Stomach (tissue), 8 donors: ENCODE measurements at regions not wholly inside any gene's neighbourhood (a gene's known extent, or its start where the extent isn't known, plus 50 kb on each side); places are given as distances from the start of the nearest gene placed in this dataset.

Experiments used
- DNase-seq, 2 donors: peaks; one replicate each; pipeline versions ENCODE4 v3.0.0 to v3.0.0-alpha.2; 2013 to 2019
- H3K27ac ChIP-seq, 5 donors: fragments of 200-600 bp in 4 of 5; sonication (generic) in 4 of 5; one replicate each; pipeline ENCODE4 v1.5.1; 2013 to 2019; ENCODE audit warnings: mild to moderate bottlenecking in 1 of 5, moderate library complexity in 1 of 5
- H3K27me3 ChIP-seq, 3 donors: fragments of 200-600 bp; sonication (generic); one replicate each; pipeline ENCODE4 v1.5.1; 2017 to 2019; ENCODE audit warnings: mixed run types in 1 of 3
- H3K36me3 ChIP-seq, 4 donors: fragments of 200-600 bp; sonication (generic); 1 replicate in 3 of 4; 2 replicates in 1 of 4; pipeline ENCODE4 v1.5.1; 2016 to 2019
- H3K4me1 ChIP-seq, 4 donors: fragments of 200-600 bp; sonication (generic); one replicate each; pipeline ENCODE4 v1.5.1; 2016 to 2019
- H3K4me3 ChIP-seq, 4 donors: fragments of 200-600 bp; sonication (generic) in 3 of 4; one replicate each; pipeline ENCODE4 v1.5.1; 2016 to 2019; ENCODE audit warnings: mild to moderate bottlenecking in 1 of 4
- H3K9me3 ChIP-seq, 4 donors: fragments of 200-600 bp; sonication (generic); one replicate each; pipeline ENCODE4 v1.5.1; 2016 to 2019
- CTCF ChIP-seq, 7 experiments: fragments of 450-650 bp in 4 of 7; fragments of 200-600 bp in 3 of 7; sonication (generic) in 3 of 7; IDR thresholded peaks; one replicate each; pipeline ENCODE4 v1.5.1; 2016 to 2019; ENCODE audit warnings: antibody characterized with exemption in 7 of 7, control low read depth in 2 of 7, mild to moderate bottlenecking in 1 of 7
- EP300 ChIP-seq: sonication (generic); formaldehyde crosslinking; IDR thresholded peaks from one replicate; pipeline ENCODE4 v1.6.1; 2017; ENCODE audit warnings: antibody characterized with exemption
- POLR2A ChIP-seq, 4 donors: fragments of 450-650 bp; IDR thresholded peaks; one replicate each; pipeline ENCODE4 v1.6.1; 2016; ENCODE audit warnings: antibody characterized with exemption in 4 of 4, control low read depth in 2 of 4, mild to moderate bottlenecking in 1 of 4, moderate library complexity in 1 of 4
- POLR2AphosphoS5 ChIP-seq, 3 donors: sonication (generic); formaldehyde crosslinking; IDR thresholded peaks; one replicate each; pipeline ENCODE4 v1.6.1; 2016; ENCODE audit warnings: antibody characterized with exemption in 3 of 3
- WGBS, 5 donors: extraction: QIAGEN DNeasy Blood & Tissue Kit in 3 of 5; methylation state at CpG; one replicate each; pipeline versions ENCODE4 v1.1.5 to v1.1.7; 2013 to 2018; 5-methylcytosine and 5-hydroxymethylcytosine counted together
- intact Hi-C: fragments of 100-400 bp; cut with DNase I; formaldehyde crosslinking; loops from one replicate; pipeline ENCODE4 v1.15.1; 2023; ENCODE audit warnings: low total_unique reads
- donor health status: healthy with polysubstance abuse.
- donor health status: Bipolar disorder and iron deficiency.
- donor health status: healthy.

DNA sequence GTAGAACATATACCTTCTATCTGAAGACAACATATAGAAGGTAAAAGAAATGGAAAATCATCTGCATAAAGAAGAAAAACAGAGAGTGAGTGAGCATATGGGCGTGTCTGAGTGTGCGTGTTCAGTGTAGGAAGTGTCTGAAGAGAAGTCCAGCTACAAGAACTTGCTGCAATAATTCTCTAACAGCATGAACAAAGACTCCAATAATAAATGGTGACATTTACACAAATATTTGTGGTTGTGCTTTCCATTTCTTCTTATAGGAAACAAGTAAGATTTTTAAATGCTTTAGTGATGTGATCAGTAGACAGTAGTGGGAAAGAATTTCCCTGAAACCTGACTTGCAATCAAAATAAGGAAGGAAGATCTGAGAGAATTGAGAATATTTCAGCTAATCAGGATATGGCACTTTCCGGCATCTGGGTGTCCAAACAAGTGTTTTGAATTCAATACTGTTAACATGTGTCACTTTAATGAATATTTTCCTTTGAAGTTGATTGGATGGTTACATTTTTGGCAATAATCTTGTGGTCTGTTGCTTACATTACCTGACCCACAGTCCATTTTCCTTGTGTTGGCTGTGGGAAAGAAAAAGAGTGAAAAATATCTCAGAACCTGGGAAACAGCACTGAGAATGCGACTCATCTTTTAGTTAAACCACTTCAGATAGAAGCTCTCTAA, 154.0 kb downstream of the TGFB2 start:
- intact Hi-C loops: no loop called here
- H3K4me1 ChIP-seq: peaks cover 6 to 25% (median 17%) of the 10 kb centered on the region in 4 donors
- TF ChIP-seq EP300: no peak
- TF ChIP-seq CTCF (IDR thresholded peaks at IDR 0.05): no peak
- no peak for TF ChIP-seq POLR2A (IDR thresholded peaks at IDR 0.05)
- no peak for TF ChIP-seq POLR2AphosphoS5 (IDR thresholded peaks at IDR 0.05)
- H3K27ac ChIP-seq: peak overlapping the region in 4 of 5 donors; percentile 56 to 71 (median 67)
- no peaks in the 10 kb centered on the region for H3K36me3 ChIP-seq
- no peaks in the 10 kb centered on the region for H3K27me3 ChIP-seq
- H3K4me3 ChIP-seq: peak overlapping the region; percentile 18 to 33 (median 26)
- 23 to 36% (median 31%) methylated on average over 4 of the region's 4 CpGs for WGBS, 5 donors
- no peaks in the 10 kb centered on the region for H3K9me3 ChIP-seq
- DNase-seq: peak in 1 of 2 donors; percentile 38

- Histone ChIP-seq H3K4me3 (no peak overlapping the region), H3K27ac (peak overlapping the region in 3 of 5 donors; percentile 67 to 71 (median 67)), H3K36me3 (no peaks in the 10 kb centered on the region), H3K4me1 (peaks cover 6 to 25% (median 17%) of the 10 kb centered on the region in 4 donors), H3K27me3 (no peaks in the 10 kb centered on the region), H3K9me3 (no peaks in the 10 kb centered on the region)
- TF ChIP-seq EP300: no peak
- TF ChIP-seq POLR2A (IDR thresholded peaks at IDR 0.05): no peak
- no peak for TF ChIP-seq POLR2AphosphoS5 (IDR thresholded peaks at IDR 0.05)
- no peak for TF ChIP-seq CTCF (IDR thresholded peaks at IDR 0.05)
- no peak for DNase-seq
- intact Hi-C loops: no loop called here
- 85 to 95% (median 92%) methylated on average over 7 of the region's 7 CpGs for WGBS, 5 donors
Measured at GRCh38 chr1:218499911-218500310, 154.8 kb downstream of the TGFB2 start.

DNA sequence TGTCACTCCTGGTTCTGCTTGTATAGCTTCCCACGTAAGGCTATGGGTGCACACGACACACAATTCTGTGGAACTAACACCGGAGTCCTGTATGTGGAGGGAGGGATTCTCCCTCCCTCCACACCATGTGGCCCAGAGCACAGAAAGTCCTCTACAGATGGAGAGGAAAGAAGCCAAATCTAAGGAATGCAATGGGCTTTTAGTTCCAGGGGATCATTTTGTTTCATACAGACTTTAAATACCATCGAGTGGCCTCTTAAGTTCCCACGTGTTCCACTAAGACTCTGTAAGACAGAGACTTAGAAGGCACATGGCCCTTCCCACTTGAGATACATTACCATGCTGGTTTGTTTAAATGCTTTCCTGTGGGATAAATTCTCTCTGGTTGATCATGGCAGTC, 156.0 kb downstream of the TGFB2 start:
- no peak for TF ChIP-seq CTCF (IDR thresholded peaks at IDR 0.05)
- TF ChIP-seq POLR2A (IDR thresholded peaks at IDR 0.05): no peak
- Histone ChIP-seq H3K4me1 (peaks cover 6 to 25% (median 17%) of the 10 kb centered on the region in 4 donors), H3K36me3 (no peaks in the 10 kb centered on the region), H3K27ac (no peak overlapping the region), H3K27me3 (no peaks in the 10 kb centered on the region), H3K4me3 (no peak overlapping the region), H3K9me3 (no peaks in the 10 kb centered on the region)
- intact Hi-C loops: no loop called here
- WGBS, 5 donors: 54 to 78% (median 77%) methylated on average over 5 of the region's 5 CpGs
- peak in 1 of 2 donors; percentile 21 for DNase-seq

GRCh38 chr1:218502383-218502782, 157.2 kb downstream of the TGFB2 start:
- TF ChIP-seq POLR2AphosphoS5 (IDR thresholded peaks at IDR 0.05): no peak
- no peak for TF ChIP-seq EP300
- TF ChIP-seq POLR2A (IDR thresholded peaks at IDR 0.05): no peak
- H3K9me3 ChIP-seq: peaks cover under 1 to 5% (median 4%) of the 10 kb centered on the region in 4 donors
- peaks cover 6 to 25% (median 17%) of the 10 kb centered on the region in 4 donors for H3K4me1 ChIP-seq
- H3K36me3 ChIP-seq: no peaks in the 10 kb centered on the region
- no peak for DNase-seq
- no peaks in the 10 kb centered on the region for H3K27me3 ChIP-seq
- intact Hi-C loops: no loop called here
- no peak overlapping the region for H3K27ac ChIP-seq
- WGBS, 5 donors: 81 to 96% (median 86%) methylated on average over 2 of the region's 2 CpGs
- H3K4me3 ChIP-seq: no peak overlapping the region

- intact Hi-C loops: no loop called here
- H3K9me3 ChIP-seq: peaks cover 5 to 11% (median 10%) of the 10 kb centered on the region in 4 donors
- no peak for TF ChIP-seq EP300
- no peak for TF ChIP-seq CTCF (IDR thresholded peaks at IDR 0.05)
- TF ChIP-seq POLR2AphosphoS5 (IDR thresholded peaks at IDR 0.05): no peak
- no peak for TF ChIP-seq POLR2A (IDR thresholded peaks at IDR 0.05)
- no peak for DNase-seq
- H3K27ac ChIP-seq: no peak overlapping the region
- peaks cover 5 to 23% (median 14%) of the 10 kb centered on the region in 4 donors for H3K4me1 ChIP-seq
- no peaks in the 10 kb centered on the region for H3K36me3 ChIP-seq
- no peaks in the 10 kb centered on the region for H3K27me3 ChIP-seq
- H3K4me3 ChIP-seq: no peak overlapping the region
Measured at GRCh38 chr1:218503102-218503501, 158.0 kb downstream of the TGFB2 start.
